ENCODE measurements at regions not wholly inside any gene's neighbourhood (a gene's known extent, or its start where the extent isn't known, plus 50 kb on each side); places are given as distances from the start of the nearest gene placed in this dataset.

DNA sequence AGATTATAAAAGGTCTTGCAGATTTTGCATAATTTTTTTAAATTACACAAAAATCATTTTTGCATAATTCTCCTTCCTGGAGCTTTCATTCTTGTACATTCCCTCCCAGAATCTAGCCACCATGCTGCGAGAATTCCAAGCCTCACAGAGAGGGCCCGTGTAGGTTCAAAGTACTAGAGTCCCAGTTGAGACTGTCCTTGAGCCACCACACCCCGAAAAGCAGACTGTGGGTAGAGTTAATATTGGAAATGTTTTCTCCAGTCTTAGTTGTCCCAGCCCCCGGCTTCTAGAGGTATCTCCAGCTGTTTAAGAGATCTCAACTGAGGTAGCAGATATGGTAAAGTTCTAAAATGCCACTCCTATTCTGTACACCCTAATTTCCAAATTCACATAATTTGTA, 407.3 kb upstream of the ANO3 start:
- H3K4me3 ChIP-seq (IDR thresholded peaks at IDR 0.05; ENCODE audit: insufficient read depth, low read depth, low read length): no peak overlapping the region
- H4K20me1 ChIP-seq (ENCODE audit: insufficient read depth): no peaks in the 10 kb centered on the region
- no peaks in the 10 kb centered on the region for H3K4me1 ChIP-seq (ENCODE audit: low read depth, poor library complexity, severe bottlenecking)
- TF ChIP-seq, protein P1, sequence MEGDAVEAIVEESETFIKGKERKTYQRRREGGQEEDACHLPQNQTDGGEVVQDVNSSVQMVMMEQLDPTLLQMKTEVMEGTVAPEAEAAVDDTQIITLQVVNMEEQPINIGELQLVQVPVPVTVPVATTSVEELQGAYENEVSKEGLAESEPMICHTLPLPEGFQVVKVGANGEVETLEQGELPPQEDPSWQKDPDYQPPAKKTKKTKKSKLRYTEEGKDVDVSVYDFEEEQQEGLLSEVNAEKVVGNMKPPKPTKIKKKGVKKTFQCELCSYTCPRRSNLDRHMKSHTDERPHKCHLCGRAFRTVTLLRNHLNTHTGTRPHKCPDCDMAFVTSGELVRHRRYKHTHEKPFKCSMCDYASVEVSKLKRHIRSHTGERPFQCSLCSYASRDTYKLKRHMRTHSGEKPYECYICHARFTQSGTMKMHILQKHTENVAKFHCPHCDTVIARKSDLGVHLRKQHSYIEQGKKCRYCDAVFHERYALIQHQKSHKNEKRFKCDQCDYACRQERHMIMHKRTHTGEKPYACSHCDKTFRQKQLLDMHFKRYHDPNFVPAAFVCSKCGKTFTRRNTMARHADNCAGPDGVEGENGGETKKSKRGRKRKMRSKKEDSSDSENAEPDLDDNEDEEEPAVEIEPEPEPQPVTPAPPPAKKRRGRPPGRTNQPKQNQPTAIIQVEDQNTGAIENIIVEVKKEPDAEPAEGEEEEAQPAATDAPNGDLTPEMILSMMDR (conservative IDR thresholded peaks at IDR 0.05; ENCODE audit: low read depth, low read length): no peak
- no peaks in the 10 kb centered on the region for H3K36me3 ChIP-seq (ENCODE audit: insufficient read depth)
- no peaks in the 10 kb centered on the region for H3K79me2 ChIP-seq (ENCODE audit: insufficient read depth, low read depth)
- H2AFZ ChIP-seq (ENCODE audit: low read depth): no peak overlapping the region
- no peak overlapping the region for H3K4me2 ChIP-seq
- H3K27ac ChIP-seq: no peak overlapping the region
- no peak overlapping the region for H3K9ac ChIP-seq
- no peaks in the 10 kb centered on the region for H3K27me3 ChIP-seq (ENCODE audit: insufficient read depth, low read depth)

DNA sequence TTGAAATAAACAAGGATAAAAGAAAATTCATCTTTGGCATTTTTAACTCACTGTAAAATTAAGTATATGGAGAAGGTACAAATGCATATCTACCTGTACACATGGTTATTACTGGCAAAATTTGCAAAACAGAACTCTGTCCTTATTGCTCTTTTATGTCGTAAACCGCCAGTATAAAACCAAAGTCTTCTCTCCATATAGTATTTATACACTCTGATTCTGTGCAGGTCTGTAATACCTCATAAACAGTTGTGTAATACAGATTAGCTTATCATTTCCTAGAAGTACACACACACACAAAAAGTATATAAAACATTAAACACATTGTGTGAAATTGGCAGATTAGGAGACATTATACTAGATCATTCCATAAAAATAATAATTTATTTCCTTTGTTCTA, 406.6 kb upstream of the ANO3 start:
- no peak overlapping the region for H3K4me3 ChIP-seq (IDR thresholded peaks at IDR 0.05; ENCODE audit: insufficient read depth, low read depth, low read length)
- no peak overlapping the region for H3K27ac ChIP-seq
- TF ChIP-seq, protein P1 (conservative IDR thresholded peaks at IDR 0.05; ENCODE audit: low read depth, low read length): no peak
- H3K4me2 ChIP-seq: no peak overlapping the region
- H4K20me1 ChIP-seq (ENCODE audit: insufficient read depth): no peaks in the 10 kb centered on the region
- no peaks in the 10 kb centered on the region for H3K79me2 ChIP-seq (ENCODE audit: insufficient read depth, low read depth)
- no peaks in the 10 kb centered on the region for H3K36me3 ChIP-seq (ENCODE audit: insufficient read depth)
- H2AFZ ChIP-seq (ENCODE audit: low read depth): no peak overlapping the region
- H3K27me3 ChIP-seq (ENCODE audit: insufficient read depth, low read depth): no peaks in the 10 kb centered on the region
- no peaks in the 10 kb centered on the region for H3K4me1 ChIP-seq (ENCODE audit: low read depth, poor library complexity, severe bottlenecking)
- H3K9ac ChIP-seq: no peak overlapping the region

DNA sequence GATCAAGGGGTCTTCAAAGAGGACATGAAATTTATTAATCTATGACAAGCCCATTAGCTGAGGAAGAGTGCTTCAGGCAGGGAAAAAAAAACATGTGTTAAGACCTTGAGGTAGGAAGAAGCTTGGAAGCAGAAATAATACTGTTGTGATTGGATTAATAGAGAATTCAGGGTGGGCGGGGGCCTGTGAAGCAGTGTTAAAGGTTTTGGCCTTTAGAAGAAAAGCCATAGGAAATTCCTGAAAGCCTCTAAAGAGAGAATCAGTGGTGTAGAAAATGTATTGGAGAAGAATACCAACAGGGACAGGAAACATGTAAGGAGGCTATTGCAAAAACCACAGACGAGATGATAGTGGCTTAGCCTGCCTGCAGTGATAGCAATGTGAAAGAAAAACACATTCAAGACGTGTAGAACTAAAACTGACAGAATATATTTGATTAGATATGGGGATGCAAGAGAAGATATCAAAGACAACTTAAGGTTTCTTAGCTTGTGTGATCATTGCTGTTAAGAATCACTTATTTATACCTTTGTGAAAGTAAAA, 404.4 kb upstream of the ANO3 start:
- H3K27ac ChIP-seq: no peak overlapping the region
- no peak overlapping the region for H3K9ac ChIP-seq
- H2AFZ ChIP-seq (ENCODE audit: low read depth): no peak overlapping the region
- TF ChIP-seq, protein P1 (conservative IDR thresholded peaks at IDR 0.05; ENCODE audit: low read depth, low read length): no peak
- H3K4me3 ChIP-seq (IDR thresholded peaks at IDR 0.05; ENCODE audit: insufficient read depth, low read depth, low read length): no peak overlapping the region
- H3K4me2 ChIP-seq: no peak overlapping the region
- H3K27me3 ChIP-seq (ENCODE audit: insufficient read depth, low read depth): no peaks in the 10 kb centered on the region
- H3K79me2 ChIP-seq (ENCODE audit: insufficient read depth, low read depth): no peaks in the 10 kb centered on the region
- no peaks in the 10 kb centered on the region for H3K4me1 ChIP-seq (ENCODE audit: low read depth, poor library complexity, severe bottlenecking)
- H4K20me1 ChIP-seq (ENCODE audit: insufficient read depth): no peaks in the 10 kb centered on the region
- H3K36me3 ChIP-seq (ENCODE audit: insufficient read depth): no peaks in the 10 kb centered on the region

- H3K4me2 ChIP-seq: no peak overlapping the region
- H3K36me3 ChIP-seq (ENCODE audit: insufficient read depth): no peaks in the 10 kb centered on the region
- H3K79me2 ChIP-seq (ENCODE audit: insufficient read depth, low read depth): no peaks in the 10 kb centered on the region
- no peak overlapping the region for H3K9ac ChIP-seq
- TF ChIP-seq, protein P1 (conservative IDR thresholded peaks at IDR 0.05; ENCODE audit: low read depth, low read length): no peak
- H3K27ac ChIP-seq: no peak overlapping the region
- no peaks in the 10 kb centered on the region for H4K20me1 ChIP-seq (ENCODE audit: insufficient read depth)
- no peak overlapping the region for H2AFZ ChIP-seq (ENCODE audit: low read depth)
- no peak overlapping the region for H3K4me3 ChIP-seq (IDR thresholded peaks at IDR 0.05; ENCODE audit: insufficient read depth, low read depth, low read length)
- no peaks in the 10 kb centered on the region for H3K4me1 ChIP-seq (ENCODE audit: low read depth, poor library complexity, severe bottlenecking)
- no peaks in the 10 kb centered on the region for H3K27me3 ChIP-seq (ENCODE audit: insufficient read depth, low read depth)
Measured at GRCh38 chr11:25928076-25928475, 403.9 kb upstream of the ANO3 start.

Data from KMS-11 (cell line).